NT2/D1 (cell line): ENCODE measurements at regions not wholly inside any gene's neighbourhood (a gene's known extent, or its start where the extent isn't known, plus 50 kb on each side); places are given as distances from the start of the nearest gene placed in this dataset.

ENCODE experiments used
- SUZ12 ChIP-seq: IDR thresholded peaks from 2 replicates; pipeline ENCODE4 v1.6.1; 2011; ENCODE audit not compliant: insufficient read length, insufficient read depth; ENCODE audit errors: extremely low read depth
- YY1 ChIP-seq: IDR thresholded peaks from 2 replicates; pipeline ENCODE4 v1.6.1; 2011; ENCODE audit not compliant: insufficient read length, insufficient read depth
- ZNF274 ChIP-seq: IDR thresholded peaks from 2 replicates; pipeline ENCODE4 v1.6.1; 2011; ENCODE audit warnings: mild to moderate bottlenecking, low read depth, low read length

DNA sequence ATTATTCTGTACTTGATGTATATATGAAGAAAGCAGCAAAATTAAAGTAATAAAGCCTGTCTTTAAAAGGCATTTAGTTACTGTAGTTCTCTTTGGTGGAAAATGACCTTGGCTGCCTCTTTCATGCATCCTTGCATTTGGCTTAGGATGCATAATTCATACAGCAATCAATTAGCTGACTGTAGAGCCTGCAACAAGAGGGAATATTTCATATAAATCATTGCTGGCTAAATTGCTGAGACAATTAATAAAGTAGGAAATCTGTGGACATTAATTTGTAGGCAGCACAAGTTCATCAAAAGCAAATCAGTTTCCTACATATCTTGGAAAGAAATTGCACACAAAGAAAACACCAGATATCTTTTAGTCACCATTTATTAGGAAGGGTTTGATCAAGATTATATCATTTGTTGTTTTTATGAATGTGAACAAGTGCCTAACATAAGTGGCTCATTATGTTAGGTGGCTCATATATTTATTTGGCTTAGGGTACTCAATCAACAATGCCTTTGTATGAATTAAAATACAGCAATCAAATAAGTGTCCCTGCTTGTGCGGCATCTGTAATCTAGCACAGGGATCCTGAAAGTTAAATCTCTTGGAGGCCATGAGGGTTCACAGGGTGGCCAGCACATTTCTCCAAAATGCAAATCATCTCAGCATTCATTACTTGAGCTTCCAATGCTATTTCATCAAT, 220.4 kb upstream of the SPOPL start:
- TF ChIP-seq ZNF274 (no peak), SUZ12 (no peak), YY1 (no peak)
